DOHH2 (cell line): ENCODE measurements at regions not wholly inside any gene's neighbourhood (a gene's known extent, or its start where the extent isn't known, plus 50 kb on each side); places are given as distances from the start of the nearest gene placed in this dataset.

Experiments used
- H3F3A ChIP-seq: fragments of 200-600 bp; sonication (generic), shearing (Covaris generic); 2 replicates; pipeline ENCODE4 v1.6.0; 2016; ENCODE audit warnings: antibody characterized with exemption, mild to moderate bottlenecking; ENCODE audit not compliant: control insufficient read depth, insufficient read depth
- H3K27ac ChIP-seq: fragments of 200-600 bp; sonication (generic); 2 replicates; pipeline ENCODE4 v1.5.1; 2014; ENCODE audit warnings: low read depth, mild to moderate bottlenecking, low read length, moderate library complexity
- H3K27me3 ChIP-seq: fragments of 200-600 bp; sonication (generic); 2 replicates; pipeline ENCODE4 v1.6.1; 2014; ENCODE audit warnings: mild to moderate bottlenecking, low read length, mixed read lengths; ENCODE audit not compliant: control insufficient read depth
- H3K36me3 ChIP-seq: fragments of 200-600 bp; sonication (generic); 2 replicates; pipeline ENCODE4 v1.6.1; 2014; ENCODE audit warnings: mild to moderate bottlenecking, low read length, moderate library complexity, mixed read lengths; ENCODE audit not compliant: control insufficient read depth
- H3K4me1 ChIP-seq: fragments of 200-600 bp; sonication (generic); 2 replicates; pipeline ENCODE4 v1.6.1; 2014; ENCODE audit warnings: mild to moderate bottlenecking, low read length, mixed read lengths; ENCODE audit not compliant: control insufficient read depth
- H3K4me2 ChIP-seq: fragments of 200-600 bp; sonication (generic); 2 replicates; pipeline ENCODE4 v1.6.0; 2014; ENCODE audit warnings: mild to moderate bottlenecking, low read length, moderate library complexity
- H3K4me3 ChIP-seq: fragments of 200-600 bp; sonication (generic); 2 replicates; pipeline ENCODE4 v1.5.1; 2014; ENCODE audit warnings: mild to moderate bottlenecking, low read length, mixed read lengths
- H3K79me2 ChIP-seq: fragments of 200-600 bp; sonication (generic); 2 replicates; pipeline ENCODE4 v1.6.1; 2014; ENCODE audit warnings: mild to moderate bottlenecking, low read length, mixed read lengths; ENCODE audit not compliant: control insufficient read depth
- H3K9me2 ChIP-seq: fragments of 200-600 bp; sonication (generic); replicated peaks from 2 replicates; pipeline ENCODE4 v1.6.1; 2014; ENCODE audit warnings: mild to moderate bottlenecking, low read length, mixed read lengths; ENCODE audit not compliant: control insufficient read depth
- H3K9me3 ChIP-seq: fragments of 200-600 bp; sonication (generic); 2 replicates; pipeline ENCODE4 v1.6.1; 2014; ENCODE audit warnings: antibody characterized with exemption, low read length, mixed read lengths; ENCODE audit not compliant: control insufficient read depth, insufficient read depth
- H4K20me1 ChIP-seq: fragments of 200-600 bp; sonication (generic); 2 replicates; pipeline ENCODE4 v1.6.0; 2014; ENCODE audit warnings: low read depth, mild to moderate bottlenecking, antibody characterized with exemption, low read length, moderate library complexity; ENCODE audit not compliant: control insufficient read depth, insufficient read depth
- CTCF ChIP-seq: fragments of 200-600 bp; sonication (generic); IDR thresholded peaks from one replicate; pipeline ENCODE4 v1.5.1; 2014; ENCODE audit warnings: antibody characterized with exemption, mild to moderate bottlenecking, low read depth, low read length; ENCODE audit not compliant: poor library complexity, severe bottlenecking
- EZH2phosphoT487 ChIP-seq: fragments of 200-600 bp; sonication (generic); IDR thresholded peaks from 2 replicates; pipeline ENCODE4 v1.6.1; 2017; ENCODE audit warnings: borderline replicate concordance, mild to moderate bottlenecking, antibody characterized with exemption, low read length, moderate library complexity, mixed read lengths

DNA sequence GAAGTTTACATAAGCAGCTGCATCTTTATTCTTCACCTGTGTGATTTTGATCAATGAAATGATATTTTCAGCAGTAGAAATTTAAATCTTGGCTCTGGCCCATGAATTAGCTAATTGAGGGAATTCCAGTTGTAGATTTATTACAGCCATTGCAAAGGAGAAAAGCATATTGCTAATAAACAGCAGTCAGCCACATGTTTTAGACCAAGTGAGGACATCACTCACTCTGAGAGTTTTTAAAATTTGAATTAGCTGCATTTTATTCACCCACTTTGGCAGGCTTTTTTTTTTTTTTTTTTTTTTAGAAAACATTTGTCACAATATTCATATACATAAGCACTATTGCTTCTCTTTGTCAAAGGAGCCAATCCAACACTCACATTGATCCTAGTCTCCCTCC, 479.4 kb upstream of the VRK2 start:
- Histone ChIP-seq H4K20me1 (no peaks in the 10 kb centered on the region), H3K9me3 (no peaks in the 10 kb centered on the region), H3K4me2 (no peak overlapping the region), H3F3A (no peaks in the 10 kb centered on the region), H3K79me2 (no peaks in the 10 kb centered on the region), H3K9me2 (no peaks in the 10 kb centered on the region), H3K27me3 (peaks cover 3% of the 10 kb centered on the region; the same call in 1 of the 2 replicates), H3K36me3 (no peaks in the 10 kb centered on the region), H3K4me3 (no peak overlapping the region), H3K27ac (no peak overlapping the region), H3K4me1 (no peaks in the 10 kb centered on the region)
- TF ChIP-seq EZH2phosphoT487 (no peak), CTCF (no peak)

DNA sequence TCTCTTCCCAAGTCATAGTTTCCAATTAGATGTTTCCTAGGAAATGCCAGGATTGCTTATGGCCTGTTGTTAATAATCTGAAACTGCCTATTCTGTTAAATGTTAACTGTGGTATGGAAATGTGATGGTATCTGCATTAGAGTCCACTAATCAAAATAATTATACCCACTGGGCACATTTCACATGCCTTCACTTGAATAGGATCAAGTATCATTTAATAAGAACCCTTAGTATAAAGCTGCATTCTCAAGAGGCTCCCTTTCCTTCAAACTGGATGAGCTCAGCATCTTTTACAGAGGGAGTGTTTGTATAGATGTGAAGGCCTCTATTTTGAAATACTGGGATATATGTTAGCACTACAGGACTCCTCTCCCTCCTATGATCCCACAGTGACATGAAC, 477.2 kb upstream of the VRK2 start:
- Histone ChIP-seq H3K4me3 (no peak overlapping the region), H3K27ac (no peak overlapping the region), H3K79me2 (no peaks in the 10 kb centered on the region), H3K4me1 (no peaks in the 10 kb centered on the region), H4K20me1 (no peaks in the 10 kb centered on the region), H3K27me3 (peaks cover 3% of the 10 kb centered on the region; the same call in 1 of the 2 replicates), H3K9me3 (no peaks in the 10 kb centered on the region), H3K9me2 (no peaks in the 10 kb centered on the region), H3K36me3 (no peaks in the 10 kb centered on the region), H3F3A (no peaks in the 10 kb centered on the region), H3K4me2 (no peak overlapping the region)
- no peak for TF ChIP-seq CTCF
- no peak for TF ChIP-seq EZH2phosphoT487

- H3K27me3 ChIP-seq = peaks cover 3% of the 10 kb centered on the region; the same call in 1 of the 2 replicates
- TF ChIP-seq CTCF (no peak), EZH2phosphoT487 (no peak)
Observed at GRCh38 chr2:57570961-57571360, 475.6 kb upstream of the VRK2 start.

More at GRCh38 chr2:57570961-57571360, 475.6 kb upstream of the VRK2 start:
- H3K4me2 ChIP-seq = no peak overlapping the region
- H3F3A ChIP-seq = no peaks in the 10 kb centered on the region
- no peak overlapping the region for H3K27ac ChIP-seq
- H4K20me1 ChIP-seq = no peaks in the 10 kb centered on the region
- H3K9me3 ChIP-seq = no peaks in the 10 kb centered on the region
- no peaks in the 10 kb centered on the region for H3K36me3 ChIP-seq
- H3K9me2 ChIP-seq = no peaks in the 10 kb centered on the region
- H3K79me2 ChIP-seq = no peaks in the 10 kb centered on the region
- H3K4me3 ChIP-seq = no peak overlapping the region
- H3K4me1 ChIP-seq = no peaks in the 10 kb centered on the region
